ENCODE measurements at regions not wholly inside any gene's neighbourhood (a gene's known extent, or its start where the extent isn't known, plus 50 kb on each side); places are given as distances from the start of the nearest gene placed in this dataset.

DNA sequence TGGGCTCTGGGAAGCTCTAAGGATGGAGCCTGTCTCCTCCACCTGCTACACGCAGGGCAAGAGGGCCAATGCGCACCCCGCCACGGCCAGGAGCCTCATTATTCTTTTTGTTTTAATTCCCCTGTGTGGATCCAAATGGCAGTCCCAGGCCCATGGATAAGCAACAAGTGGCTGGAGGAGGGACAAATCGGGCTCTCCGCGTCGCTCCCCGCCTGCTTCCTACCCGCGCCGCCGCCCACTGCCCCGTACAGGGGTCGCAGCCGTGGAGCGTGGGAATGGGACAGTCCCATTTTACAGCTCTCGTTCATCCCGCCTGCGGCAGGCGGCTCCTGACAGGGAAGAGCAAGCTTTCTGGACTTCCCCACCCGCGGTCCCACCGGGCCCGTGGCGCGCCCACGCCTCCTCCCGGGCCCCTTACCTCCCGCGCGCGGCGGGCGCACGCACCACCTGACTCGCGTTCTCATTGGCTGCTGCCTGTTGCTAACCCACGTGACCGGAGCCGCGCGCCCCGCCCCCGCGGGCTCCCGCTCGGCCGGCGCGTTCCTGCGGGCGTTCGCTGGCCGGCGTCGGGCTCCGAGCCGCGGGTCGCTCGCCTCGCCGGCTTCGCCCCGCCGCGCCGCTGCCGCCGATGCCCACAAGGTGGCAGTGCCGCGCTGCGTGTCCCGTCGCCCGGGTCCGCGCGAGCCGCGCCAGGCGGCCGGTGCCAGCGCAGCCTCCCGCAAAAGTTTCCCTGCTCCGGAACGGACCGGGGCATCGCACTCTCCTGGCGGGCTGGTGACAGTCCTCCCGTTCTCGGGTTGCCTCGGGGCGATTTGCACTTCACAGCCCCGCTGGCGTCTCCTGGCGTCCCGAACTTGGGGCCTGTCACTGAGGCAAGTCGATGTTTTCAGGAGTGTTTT is 93.3 kb downstream of the CD83 start:
- ChIA-PET RAD21 (ENCODE audit: unreplicated experiment) (interaction anchor here (0.6 to 2.2 kb wide), 13 partner anchors 14 to 1994 kb away, joined by 3 to 7 read pairs (median 4); no protein-coding TSS in a partner anchor), SMC1A (ENCODE audit: uncharacterized antibody, unreplicated experiment) (interaction anchor here (0.6 to 2.5 kb wide), 13 partner anchors 13 to 1410 kb away, joined by 3 to 14 read pairs (median 3); no protein-coding TSS in a partner anchor), POLR2A (no interaction called here), CTCF (interaction anchor here (0.6 to 2.2 kb wide), 21 partner anchors 13 to 1414 kb away, joined by 3 to 10 read pairs (median 3); no protein-coding TSS in a partner anchor)
- in situ Hi-C loops (cut with MboI): loop anchor here (5.0 to 25.0 kb wide), 4 partner anchors 1036 to 1401 kb away; partner anchors contain the start of gene JARID2
- H2AFZ ChIP-seq (ENCODE audit: control insufficient read depth, low read depth, low read length): peak overlapping the region; percentile 97
- DNase-seq (ENCODE audit: low read depth, low spot score) (peak; percentile 48), ATAC-seq (peak; percentile 98), FAIRE-seq (no peak)
- H3K4me2 ChIP-seq (ENCODE audit: control insufficient read depth, insufficient read depth): peak overlapping the region; percentile 97
- BruUV-seq (replicated peaks): no TSS peak
- H3K36me3 ChIP-seq (ENCODE audit: control insufficient read depth in 2 of 2, insufficient read depth in 2 of 2, low read length in 1 of 2): no peaks in the 10 kb centered on the region
- H3K4me3 ChIP-seq: peak overlapping the region; percentile 91
- H3K27me3 ChIP-seq (replicated peaks in 1 of 2; ENCODE audit: control insufficient read depth in 2 of 2, insufficient read depth in 2 of 2, low read length in 1 of 2): no peaks in the 10 kb centered on the region
- no peaks in the 10 kb centered on the region for H4K20me1 ChIP-seq (ENCODE audit: control insufficient read depth, insufficient read depth)
- H3K4me1 ChIP-seq (ENCODE audit: control insufficient read depth, insufficient read depth, low read length): peaks cover 16% of the 10 kb centered on the region
- H3K9me3 ChIP-seq (replicated peaks; ENCODE audit: control insufficient read depth, insufficient read depth, low read length): no peaks in the 10 kb centered on the region
- H3K9ac ChIP-seq (ENCODE audit: control insufficient read depth, insufficient read depth, low read length): peak overlapping the region; percentile 79
- WGBS (ENCODE audit: insufficient coverage, insufficient replicate concordance, low lambda C conversion rate, missing lambda C conversion rate): 1% methylated on average over 78 of the region's 100 CpGs
- no peaks in the 10 kb centered on the region for H3K79me2 ChIP-seq (ENCODE audit: control insufficient read depth, insufficient read depth, low read length)
- intact Hi-C loops (cut with micrococcal nuclease; ENCODE audit: unreplicated experiment): loop anchor here (1.0 to 5.0 kb wide), 7 partner anchors 106 to 1411 kb away; no protein-coding TSS in a partner anchor
- H3K27ac ChIP-seq (ENCODE audit: control insufficient read depth, insufficient read depth): peak overlapping the region; percentile 81
- TF ChIP-seq POLR2AphosphoS2 (IDR thresholded peaks at IDR 0.05; ENCODE audit: low read depth, low read length) (no peak), MAX (IDR thresholded peaks at IDR 0.05; ENCODE audit: low read depth, low read length) (no peak; the same call in 1 of the 2 replicates), TCF7 (IDR thresholded peaks at IDR 0.05; ENCODE audit: borderline replicate concordance) (no peak), POLR2A (IDR thresholded peaks at IDR 0.05; ENCODE audit: low read depth, low read length) (peak; percentile 78), LARP7 (IDR thresholded peaks at IDR 0.05) (peak; percentile 89), HCFC1 (IDR thresholded peaks at IDR 0.05; ENCODE audit: low read length) (no peak), ZZZ3 (IDR thresholded peaks at IDR 0.05; ENCODE audit: control insufficient read depth, insufficient read length, low read depth) (no peak), SP1 (IDR thresholded peaks at IDR 0.05; ENCODE audit: low read depth, low read length) (peak; percentile 75), NBN (IDR thresholded peaks at IDR 0.05) (0 out of 2 replicates have a peak, but pooled peaks have one; percentile 7), E2F8 (IDR thresholded peaks at IDR 0.05; ENCODE audit: low read depth, partially characterized antibody) (no peak), RELA (IDR thresholded peaks at IDR 0.05; ENCODE audit: borderline replicate concordance, partially characterized antibody) (peak; percentile 11), SUZ12 (IDR thresholded peaks at IDR 0.05; ENCODE audit: unreplicated experiment) (no peak), DPF2 (IDR thresholded peaks at IDR 0.05) (peak; percentile 81), USF1 (IDR thresholded peaks at IDR 0.05; ENCODE audit: borderline replicate concordance, extremely low read length, insufficient read depth, low read depth, low read length) (peak; percentile 90), ETV6 (conservative IDR thresholded peaks at IDR 0.05 in 1 of 2, IDR thresholded peaks at IDR 0.05 in 1 of 2; ENCODE audit: borderline replicate concordance in 1 of 2, low read depth in 1 of 2) (no peak; a peak in 1 of 4 replicates), SUPT20H (IDR thresholded peaks at IDR 0.05; ENCODE audit: borderline replicate concordance, control insufficient read depth, low read depth, low read length) (no peak), IKZF1 (conservative IDR thresholded peaks at IDR 0.05) (peak; percentile 87)
- TF ChIP-seq, protein P1, sequence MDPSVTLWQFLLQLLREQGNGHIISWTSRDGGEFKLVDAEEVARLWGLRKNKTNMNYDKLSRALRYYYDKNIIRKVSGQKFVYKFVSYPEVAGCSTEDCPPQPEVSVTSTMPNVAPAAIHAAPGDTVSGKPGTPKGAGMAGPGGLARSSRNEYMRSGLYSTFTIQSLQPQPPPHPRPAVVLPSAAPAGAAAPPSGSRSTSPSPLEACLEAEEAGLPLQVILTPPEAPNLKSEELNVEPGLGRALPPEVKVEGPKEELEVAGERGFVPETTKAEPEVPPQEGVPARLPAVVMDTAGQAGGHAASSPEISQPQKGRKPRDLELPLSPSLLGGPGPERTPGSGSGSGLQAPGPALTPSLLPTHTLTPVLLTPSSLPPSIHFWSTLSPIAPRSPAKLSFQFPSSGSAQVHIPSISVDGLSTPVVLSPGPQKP (IDR thresholded peaks at IDR 0.05; ENCODE audit: low read depth, low read length): no peak

All from GM12878 (cell line).